ENCODE measurements at regions not wholly inside any gene's neighbourhood (a gene's known extent, or its start where the extent isn't known, plus 50 kb on each side); places are given as distances from the start of the nearest gene placed in this dataset.

- TF ChIP-seq RAD21 (IDR thresholded peaks at IDR 0.05 in 1 of 2, conservative IDR thresholded peaks at IDR 0.05 in 1 of 2; ENCODE audit: low read depth in 2 of 2, low read length in 2 of 2) (no peak), TEAD4 (IDR thresholded peaks at IDR 0.05; ENCODE audit: low read depth, low read length) (no peak), YY1 (IDR thresholded peaks at IDR 0.05; ENCODE audit: low read depth, low read length) (no peak), EZH2 (IDR thresholded peaks at IDR 0.05; ENCODE audit: low read depth, low read length, severe bottlenecking) (no peak), BACH1 (IDR thresholded peaks at IDR 0.05; ENCODE audit: low read length) (no peak), TAF7 (optimal IDR thresholded peaks at IDR 0.05; ENCODE audit: borderline replicate concordance, low read depth, low read length) (no peak), KDM1A (IDR thresholded peaks at IDR 0.05; ENCODE audit: borderline replicate concordance, low read length) (no peak)
- TF ChIP-seq, protein P1, sequence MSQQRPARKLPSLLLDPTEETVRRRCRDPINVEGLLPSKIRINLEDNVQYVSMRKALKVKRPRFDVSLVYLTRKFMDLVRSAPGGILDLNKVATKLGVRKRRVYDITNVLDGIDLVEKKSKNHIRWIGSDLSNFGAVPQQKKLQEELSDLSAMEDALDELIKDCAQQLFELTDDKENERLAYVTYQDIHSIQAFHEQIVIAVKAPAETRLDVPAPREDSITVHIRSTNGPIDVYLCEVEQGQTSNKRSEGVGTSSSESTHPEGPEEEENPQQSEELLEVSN (IDR thresholded peaks at IDR 0.05), result no peak
These were observed 471.3 kb downstream of the NPIPA7 start (continued) for GRCh38 chr16:16850274-16850673.

Measured in H1 (cell line).